ENCODE measurements at regions not wholly inside any gene's neighbourhood (a gene's known extent, or its start where the extent isn't known, plus 50 kb on each side); places are given as distances from the start of the nearest gene placed in this dataset.

- TF ChIP-seq SUZ12 (IDR thresholded peaks at IDR 0.05; ENCODE audit: extremely low read depth, insufficient read depth, insufficient read length), result no peak
- no peak for TF ChIP-seq ZNF274 (IDR thresholded peaks at IDR 0.05; ENCODE audit: low read depth, low read length)
- no peak for TF ChIP-seq YY1 (IDR thresholded peaks at IDR 0.05; ENCODE audit: insufficient read depth, insufficient read length)
Observed at GRCh38 chr10:133015816-133016462, 71.8 kb upstream of the ADGRA1 start.

All from NT2/D1 (cell line).